ENCODE measurements at regions not wholly inside any gene's neighbourhood (a gene's known extent, or its start where the extent isn't known, plus 50 kb on each side); places are given as distances from the start of the nearest gene placed in this dataset.

GRCh38 chr16:61409604-61410003 is 626.6 kb downstream of the CDH8 start:
- TF ChIP-seq CTCF (IDR thresholded peaks at IDR 0.05): no peak
- TF ChIP-seq POLR2AphosphoS5 (IDR thresholded peaks at IDR 0.05): no peak

Measured in stomach (tissue), 4 donors.